Trophoblast cell (in vitro differentiated cells and primary cell): ENCODE measurements at regions not wholly inside any gene's neighbourhood (a gene's known extent, or its start where the extent isn't known, plus 50 kb on each side); places are given as distances from the start of the nearest gene placed in this dataset.

Source experiments
- DNase-seq, 2 donors: peaks; one replicate each; pipeline ENCODE4 v3.0.0-alpha.2; 2016
- H2AFZ ChIP-seq: 2 replicates; pipeline ENCODE4 v1.6.1; 2013; ENCODE audit warnings: low read length, moderate library complexity, mild to moderate bottlenecking; ENCODE audit not compliant: insufficient read depth, poor library complexity
- H2AK5ac ChIP-seq: 2 replicates; pipeline ENCODE4 v1.6.1; 2013; ENCODE audit warnings: mild to moderate bottlenecking, low read length
- H2BK120ac ChIP-seq: 2 replicates; pipeline ENCODE4 v1.6.1; 2013; ENCODE audit warnings: low read length, mild to moderate bottlenecking, moderate library complexity; ENCODE audit not compliant: insufficient read depth, poor library complexity
- H2BK12ac ChIP-seq: 2 replicates; pipeline ENCODE4 v1.6.1; 2013; ENCODE audit warnings: mild to moderate bottlenecking, low read length, moderate library complexity
- H2BK5ac ChIP-seq: 2 replicates; pipeline ENCODE4 v1.6.1; 2013; ENCODE audit warnings: low read length, low read depth, moderate library complexity, mild to moderate bottlenecking; ENCODE audit not compliant: poor library complexity
- H3K14ac ChIP-seq: 2 replicates; pipeline ENCODE4 v1.6.1; 2013; ENCODE audit warnings: mild to moderate bottlenecking, low read length
- H3K18ac ChIP-seq: 2 replicates; pipeline ENCODE4 v1.6.1; 2013; ENCODE audit warnings: mild to moderate bottlenecking, low read length
- H3K23ac ChIP-seq: 2 replicates; pipeline ENCODE4 v1.6.1; 2013; ENCODE audit warnings: low read length
- H3K27ac ChIP-seq: 2 replicates; pipeline ENCODE4 v1.5.1; 2013; ENCODE audit warnings: low read depth, mild to moderate bottlenecking, inconsistent platforms, low read length, moderate library complexity
- H3K27me3 ChIP-seq: 2 replicates; pipeline ENCODE4 v1.6.1; 2013; ENCODE audit warnings: inconsistent platforms, mild to moderate bottlenecking, low read length, moderate library complexity; ENCODE audit not compliant: insufficient read depth
- H3K36me3 ChIP-seq, 2 experiments: 1 replicate in 1 of 2; 2 replicates in 1 of 2; pipeline ENCODE4 v1.6.1; 2013; ENCODE audit warnings: low read length in 2 of 2, mild to moderate bottlenecking in 2 of 2, moderate library complexity in 1 of 2; ENCODE audit not compliant: insufficient read depth in 2 of 2, control insufficient read depth in 1 of 2
- H3K4ac ChIP-seq: 2 replicates; pipeline ENCODE4 v1.6.1; 2013; ENCODE audit warnings: low read depth, mild to moderate bottlenecking, low read length, moderate library complexity
- H3K4me1 ChIP-seq, 2 experiments: 1 replicate in 1 of 2; 2 replicates in 1 of 2; pipeline ENCODE4 v1.6.1; 2013; ENCODE audit warnings: low read length in 2 of 2, mild to moderate bottlenecking in 2 of 2, moderate library complexity in 1 of 2; ENCODE audit not compliant: insufficient read depth in 2 of 2, control insufficient read depth in 1 of 2
- H3K4me2 ChIP-seq: 2 replicates; pipeline ENCODE4 v1.6.1; 2013; ENCODE audit warnings: inconsistent platforms, mild to moderate bottlenecking, low read length, moderate library complexity
- H3K4me3 ChIP-seq: 2 replicates; pipeline ENCODE4 v1.5.1; 2013; ENCODE audit warnings: mild to moderate bottlenecking, low read depth, low read length, inconsistent platforms
- H3K79me1 ChIP-seq: one replicate; pipeline ENCODE4 v1.6.1; 2013; ENCODE audit warnings: low read length
- H3K79me2 ChIP-seq: 2 replicates; pipeline ENCODE4 v1.6.1; 2013; ENCODE audit warnings: low read length, mild to moderate bottlenecking; ENCODE audit not compliant: control insufficient read depth, insufficient read depth, poor library complexity
- H3K9ac ChIP-seq: 2 replicates; pipeline ENCODE4 v1.6.1; 2013; ENCODE audit warnings: mild to moderate bottlenecking, low read length
- H3K9me3 ChIP-seq: 2 replicates; pipeline ENCODE4 v1.6.1; 2013; ENCODE audit warnings: low read depth, mild to moderate bottlenecking, control low read depth, inconsistent platforms, low read length; ENCODE audit not compliant: insufficient read depth
- H4K12ac ChIP-seq: 2 replicates; pipeline ENCODE4 v1.6.1; 2013; ENCODE audit warnings: low read depth, mild to moderate bottlenecking, low read length, moderate library complexity
- H4K8ac ChIP-seq: 2 replicates; pipeline ENCODE4 v1.6.1; 2013; ENCODE audit warnings: low read depth, mild to moderate bottlenecking, low read length, moderate library complexity
- H4K91ac ChIP-seq: one replicate; pipeline ENCODE4 v1.6.1; 2013; ENCODE audit warnings: low read depth, mild to moderate bottlenecking, low read length, moderate library complexity
- WGBS: extraction: QIAGEN DNeasy Blood & Tissue Kit; methylation state at CpG from one replicate; pipeline ENCODE4 v1.1.7; 2013; ENCODE audit warnings: missing lambda C conversion rate; ENCODE audit not compliant: insufficient read length, insufficient coverage; ENCODE audit errors: extremely low coverage; 5-methylcytosine and 5-hydroxymethylcytosine counted together

GRCh38 chr3:176879710-176880109 is 317.6 kb downstream of the TBL1XR1 start:
- Histone ChIP-seq H3K23ac (no peak overlapping the region), H2BK12ac (no peak overlapping the region), H3K4ac (no peak overlapping the region), H3K14ac (no peak overlapping the region), H2AK5ac (no peak overlapping the region), H3K9me3 (no peaks in the 10 kb centered on the region), H3K18ac (no peak overlapping the region), H3K4me3 (no peak overlapping the region), H3K27me3 (no peaks in the 10 kb centered on the region), H3K79me2 (no peaks in the 10 kb centered on the region), H4K12ac (no peak overlapping the region), H3K9ac (no peak overlapping the region), H2BK5ac (no peak overlapping the region), H3K27ac (no peak overlapping the region), H3K36me3 (no peaks in the 10 kb centered on the region), H3K79me1 (no peaks in the 10 kb centered on the region), H4K91ac (no peak overlapping the region), H3K4me1 (no peaks in the 10 kb centered on the region), H4K8ac (no peak overlapping the region), H2BK120ac (no peak overlapping the region), H3K4me2 (no peak overlapping the region), H2AFZ (no peak overlapping the region)
- no peak for DNase-seq
- no CpG with 5 or more reads among the region's 1 CpG for WGBS

DNA sequence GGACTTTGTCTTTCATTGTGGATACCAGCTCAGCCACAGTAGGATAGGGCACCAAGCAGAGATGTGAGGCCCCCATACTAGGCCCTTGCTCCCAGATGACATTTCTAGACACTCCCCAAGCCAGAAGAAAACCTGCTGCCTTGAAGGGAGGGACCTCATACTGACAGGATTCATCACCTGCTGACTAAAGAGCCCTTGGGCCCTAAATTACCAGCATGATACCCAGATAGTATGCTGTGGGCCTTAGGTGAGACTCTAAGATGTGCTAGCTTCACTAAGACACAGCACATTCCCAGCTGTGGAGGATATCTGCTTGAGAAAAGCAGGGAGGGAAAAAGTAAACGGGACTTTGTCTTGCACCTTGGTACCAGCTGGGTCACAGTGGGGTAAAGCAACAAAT is 324.0 kb downstream of the TBL1XR1 start:
- Histone ChIP-seq H3K23ac (no peak overlapping the region), H3K4me2 (no peak overlapping the region), H4K8ac (no peak overlapping the region), H3K18ac (no peak overlapping the region), H3K14ac (no peak overlapping the region), H3K27ac (no peak overlapping the region), H3K36me3 (no peaks in the 10 kb centered on the region), H2BK12ac (no peak overlapping the region), H2AK5ac (no peak overlapping the region), H3K27me3 (no peaks in the 10 kb centered on the region), H3K4me1 (peaks cover 0 to 3% of the 10 kb centered on the region in 2 experiments), H3K79me1 (no peaks in the 10 kb centered on the region), H3K4me3 (no peak overlapping the region), H2BK5ac (no peak overlapping the region), H2AFZ (no peak overlapping the region), H3K9ac (no peak overlapping the region), H4K12ac (no peak overlapping the region), H2BK120ac (no peak overlapping the region), H3K9me3 (peaks cover 3% of the 10 kb centered on the region), H4K91ac (no peak overlapping the region), H3K4ac (no peak overlapping the region), H3K79me2 (no peaks in the 10 kb centered on the region)
- no CpG with 5 or more reads among the region's 1 CpG for WGBS
- peak; percentile 91 to 92 for DNase-seq

- H4K12ac ChIP-seq = no peak overlapping the region
- H2AK5ac ChIP-seq = no peak overlapping the region
- no peak overlapping the region for H3K14ac ChIP-seq
- no peak overlapping the region for H3K23ac ChIP-seq
- H3K79me1 ChIP-seq = no peaks in the 10 kb centered on the region
- H3K36me3 ChIP-seq = no peaks in the 10 kb centered on the region
- WGBS = no CpG with 5 or more reads among the region's 4 CpGs
- H2AFZ ChIP-seq = no peak overlapping the region
- H2BK5ac ChIP-seq = no peak overlapping the region
- peak; percentile 68 to 86 for DNase-seq
- peak overlapping the region; percentile 10 for H2BK12ac ChIP-seq
- peaks cover 0 to 3% of the 10 kb centered on the region in 2 experiments for H3K4me1 ChIP-seq
- H3K9me3 ChIP-seq = peaks cover 3% of the 10 kb centered on the region
- no peak overlapping the region for H3K18ac ChIP-seq
- no peak overlapping the region for H3K27ac ChIP-seq
- no peaks in the 10 kb centered on the region for H3K27me3 ChIP-seq
- H3K4me3 ChIP-seq = no peak overlapping the region
- H4K8ac ChIP-seq = no peak overlapping the region
- no peaks in the 10 kb centered on the region for H3K79me2 ChIP-seq
- no peak overlapping the region for H4K91ac ChIP-seq
- H2BK120ac ChIP-seq = no peak overlapping the region
- no peak overlapping the region for H3K9ac ChIP-seq
- no peak overlapping the region for H3K4ac ChIP-seq
- H3K4me2 ChIP-seq = no peak overlapping the region
Measured at GRCh38 chr3:176872771-176873209, 324.5 kb downstream of the TBL1XR1 start.

GRCh38 chr3:176870451-176870850 is 326.8 kb downstream of the TBL1XR1 start:
- Histone ChIP-seq H3K18ac (no peak overlapping the region), H2AK5ac (no peak overlapping the region), H3K4me3 (no peak overlapping the region), H4K12ac (no peak overlapping the region), H3K79me2 (no peaks in the 10 kb centered on the region), H3K9me3 (peaks cover 3% of the 10 kb centered on the region), H4K8ac (no peak overlapping the region), H3K36me3 (no peaks in the 10 kb centered on the region), H3K4me1 (peaks cover 0 to 3% of the 10 kb centered on the region in 2 experiments), H4K91ac (no peak overlapping the region), H3K27me3 (no peaks in the 10 kb centered on the region), H3K27ac (no peak overlapping the region), H2BK5ac (no peak overlapping the region), H3K9ac (no peak overlapping the region), H3K79me1 (no peaks in the 10 kb centered on the region), H2BK120ac (no peak overlapping the region), H2BK12ac (no peak overlapping the region), H3K4ac (no peak overlapping the region), H3K14ac (no peak overlapping the region), H2AFZ (no peak overlapping the region), H3K4me2 (no peak overlapping the region), H3K23ac (no peak overlapping the region)
- DNase-seq = peak; percentile 69 to 94
- WGBS = no CpG with 5 or more reads among the region's 1 CpG
